Coronary artery (tissue), 2 donors: ENCODE measurements at regions not wholly inside any gene's neighbourhood (a gene's known extent, or its start where the extent isn't known, plus 50 kb on each side); places are given as distances from the start of the nearest gene placed in this dataset.

ENCODE experiments used
- DNase-seq: peaks from one replicate; pipeline ENCODE4 v3.0.0-alpha.2; 2017; ENCODE audit warnings: low spot score
- H3K27ac ChIP-seq, 2 donors: fragments of 200-600 bp; sonication (generic); one replicate each; pipeline ENCODE4 v1.5.1; 2016 to 2019
- H3K4me3 ChIP-seq: fragments of 200-600 bp; sonication (generic); 2 replicates; pipeline ENCODE4 v1.5.1; 2016; ENCODE audit warnings: mild to moderate bottlenecking, moderate library complexity
- TF ChIP-seq, protein P1 (sequence below): fragments of 200-600 bp; sonication (generic); IDR thresholded peaks from one replicate; pipeline ENCODE4 v1.5.1; 2019; ENCODE audit warnings: antibody characterized with exemption

- no peak overlapping the region for H3K4me3 ChIP-seq
Observed at GRCh38 chr2:215799194-215799593, 214.2 kb downstream of the MREG start.

DNA sequence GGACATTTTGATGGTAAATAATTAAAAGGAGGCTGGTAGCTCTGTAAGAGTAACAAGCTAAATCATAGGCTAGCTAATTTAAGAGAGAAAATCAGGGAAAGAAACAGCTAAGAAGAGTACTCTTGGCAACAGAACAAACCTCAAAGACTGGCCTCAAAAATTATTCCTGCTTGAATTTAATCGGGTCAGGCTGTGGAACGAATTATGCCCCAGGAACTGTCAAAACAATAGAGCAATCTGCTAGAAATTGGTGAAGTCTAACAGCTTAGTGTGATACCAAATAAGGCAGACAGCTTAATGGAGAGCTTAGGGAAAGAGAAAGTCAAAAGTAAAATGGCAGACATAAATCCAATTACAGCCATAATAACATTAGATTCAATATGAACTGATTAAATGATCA is 215.7 kb downstream of the MREG start:
- TF ChIP-seq, protein P1, sequence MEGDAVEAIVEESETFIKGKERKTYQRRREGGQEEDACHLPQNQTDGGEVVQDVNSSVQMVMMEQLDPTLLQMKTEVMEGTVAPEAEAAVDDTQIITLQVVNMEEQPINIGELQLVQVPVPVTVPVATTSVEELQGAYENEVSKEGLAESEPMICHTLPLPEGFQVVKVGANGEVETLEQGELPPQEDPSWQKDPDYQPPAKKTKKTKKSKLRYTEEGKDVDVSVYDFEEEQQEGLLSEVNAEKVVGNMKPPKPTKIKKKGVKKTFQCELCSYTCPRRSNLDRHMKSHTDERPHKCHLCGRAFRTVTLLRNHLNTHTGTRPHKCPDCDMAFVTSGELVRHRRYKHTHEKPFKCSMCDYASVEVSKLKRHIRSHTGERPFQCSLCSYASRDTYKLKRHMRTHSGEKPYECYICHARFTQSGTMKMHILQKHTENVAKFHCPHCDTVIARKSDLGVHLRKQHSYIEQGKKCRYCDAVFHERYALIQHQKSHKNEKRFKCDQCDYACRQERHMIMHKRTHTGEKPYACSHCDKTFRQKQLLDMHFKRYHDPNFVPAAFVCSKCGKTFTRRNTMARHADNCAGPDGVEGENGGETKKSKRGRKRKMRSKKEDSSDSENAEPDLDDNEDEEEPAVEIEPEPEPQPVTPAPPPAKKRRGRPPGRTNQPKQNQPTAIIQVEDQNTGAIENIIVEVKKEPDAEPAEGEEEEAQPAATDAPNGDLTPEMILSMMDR: no peak
- H3K27ac ChIP-seq: no peak overlapping the region
- no peak for DNase-seq
- H3K4me3 ChIP-seq: no peak overlapping the region

More at GRCh38 chr2:215799194-215799593, 214.2 kb downstream of the MREG start:
- TF ChIP-seq, protein P1: no peak
- no peak overlapping the region for H3K27ac ChIP-seq
- DNase-seq: no peak

- no peak overlapping the region for H3K27ac ChIP-seq
- DNase-seq: no peak
- no peak overlapping the region for H3K4me3 ChIP-seq
- TF ChIP-seq, protein P1: no peak
Observed at GRCh38 chr2:215796140-215796855, 217.1 kb downstream of the MREG start.

DNA sequence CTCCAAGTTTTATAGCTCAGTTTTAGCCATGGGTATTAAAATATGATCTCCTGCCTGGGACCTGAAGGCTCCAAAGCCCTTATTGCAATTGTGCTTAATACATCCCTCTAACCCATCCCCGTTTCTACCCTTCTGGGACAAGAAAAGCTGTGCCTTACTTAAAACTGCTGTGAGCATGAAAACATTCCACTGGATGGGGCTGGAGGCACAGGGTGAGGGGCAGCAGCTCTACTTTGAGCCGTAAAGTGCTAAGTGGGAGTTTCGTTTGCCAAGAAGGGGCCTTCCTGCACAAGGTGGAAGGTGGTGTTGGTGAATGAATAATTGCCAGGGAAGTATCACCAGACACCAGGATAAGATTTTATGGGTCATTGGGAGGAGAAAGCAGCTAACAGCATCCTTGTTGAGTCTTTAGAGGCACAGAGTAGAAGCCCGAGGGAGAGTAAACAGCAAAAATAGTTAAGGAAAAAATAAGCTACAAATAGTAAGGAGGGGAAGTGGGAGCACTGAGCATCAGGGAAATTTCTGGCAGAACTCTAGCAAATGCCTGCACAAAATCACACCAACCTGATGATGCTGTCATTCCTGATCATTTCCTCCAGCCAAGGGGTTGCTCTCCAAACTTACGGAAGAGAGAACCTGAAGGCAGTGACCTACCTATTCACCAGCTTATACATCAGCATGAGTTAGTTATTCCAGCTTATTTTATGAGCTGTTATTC is 218.4 kb downstream of the MREG start:
- no peak for DNase-seq
- Histone ChIP-seq H3K4me3 (no peak overlapping the region), H3K27ac (no peak overlapping the region)
- TF ChIP-seq, protein P1: no peak

GRCh38 chr2:215793747-215794595 is 219.4 kb downstream of the MREG start:
- TF ChIP-seq, protein P1: no peak
- Histone ChIP-seq H3K4me3 (no peak overlapping the region), H3K27ac (peak overlapping the region; percentile 8 to 75)
- DNase-seq: no peak

DNA sequence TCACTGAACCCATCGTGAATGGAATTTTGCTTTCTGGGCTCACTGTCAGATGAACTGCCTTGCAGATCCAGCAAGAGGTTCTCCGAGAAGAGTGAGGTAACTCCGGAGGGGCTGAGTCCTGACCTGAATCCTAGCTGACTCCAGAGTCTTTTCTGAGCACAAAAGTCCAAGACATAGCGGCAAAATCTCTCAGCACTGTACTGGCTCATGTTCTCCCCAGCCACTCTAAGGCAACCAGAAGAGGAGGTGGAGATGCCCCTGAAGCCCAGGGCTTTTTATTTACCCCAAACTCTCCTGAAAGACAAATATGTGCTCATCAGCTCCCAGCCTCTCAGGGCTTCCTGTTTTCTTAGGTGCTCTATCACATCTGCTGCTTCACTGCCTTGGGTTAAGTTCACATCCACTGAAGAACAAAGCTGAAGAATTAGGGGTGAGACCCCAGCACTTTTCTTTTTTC is 221.8 kb downstream of the MREG start:
- Histone ChIP-seq H3K4me3 (no peak overlapping the region), H3K27ac (no peak overlapping the region)
- TF ChIP-seq, protein P1: no peak
- no peak for DNase-seq
